ENCODE measurements at regions not wholly inside any gene's neighbourhood (a gene's known extent, or its start where the extent isn't known, plus 50 kb on each side); places are given as distances from the start of the nearest gene placed in this dataset.

DNA sequence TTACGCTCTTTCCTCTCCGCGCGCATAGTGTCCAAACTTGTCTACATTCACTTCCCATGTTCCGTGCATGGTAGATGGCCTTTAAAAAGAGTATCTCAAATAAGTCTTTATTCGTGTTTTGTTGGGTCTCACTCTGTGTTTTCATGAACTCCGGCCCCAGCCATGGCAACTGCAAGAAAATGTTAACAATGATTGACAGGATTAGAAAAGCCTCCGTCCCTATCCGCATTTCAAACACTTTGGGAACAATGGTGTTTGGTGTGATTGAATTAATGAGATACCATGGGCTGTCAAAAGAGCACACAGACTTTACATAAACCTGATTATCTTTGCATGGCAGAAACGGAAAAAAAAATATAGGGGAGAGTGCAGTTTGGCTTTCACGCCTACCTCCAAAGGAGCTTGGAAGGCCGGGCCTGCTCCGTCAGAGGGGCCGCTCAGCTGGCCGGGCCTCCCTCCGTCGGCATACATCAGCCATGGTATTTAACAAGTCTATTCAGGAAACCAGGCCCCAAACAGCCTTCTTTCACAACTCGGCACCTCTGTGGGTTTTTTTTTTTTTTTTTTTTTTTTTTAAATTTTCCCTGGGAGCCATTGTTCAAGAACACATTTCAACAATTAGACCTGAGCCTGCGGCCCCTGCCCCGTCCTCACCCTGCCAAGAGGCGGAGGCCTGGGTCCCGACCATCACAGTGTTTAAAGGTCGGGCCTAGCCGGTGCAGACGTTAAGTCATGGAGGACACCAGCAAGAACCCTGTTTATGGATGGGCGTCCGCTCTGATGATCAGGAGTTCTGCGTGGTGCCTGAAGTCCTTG lies 323.8 kb upstream of the IRX4 start:
- TF ChIP-seq CTCF (conservative IDR thresholded peaks at IDR 0.05; ENCODE audit: low read length) = no peak
- H3K4me3 ChIP-seq (ENCODE audit: low read length) = no peak overlapping the region
- no peak for DNase-seq (ENCODE audit: low read depth)

GRCh38 chr5:2205596-2206226 lies 323.0 kb upstream of the IRX4 start:
- no peak overlapping the region for H3K4me3 ChIP-seq (ENCODE audit: low read length)
- TF ChIP-seq CTCF (conservative IDR thresholded peaks at IDR 0.05; ENCODE audit: low read length) = no peak
- no peak for DNase-seq (ENCODE audit: low read depth)

DNA sequence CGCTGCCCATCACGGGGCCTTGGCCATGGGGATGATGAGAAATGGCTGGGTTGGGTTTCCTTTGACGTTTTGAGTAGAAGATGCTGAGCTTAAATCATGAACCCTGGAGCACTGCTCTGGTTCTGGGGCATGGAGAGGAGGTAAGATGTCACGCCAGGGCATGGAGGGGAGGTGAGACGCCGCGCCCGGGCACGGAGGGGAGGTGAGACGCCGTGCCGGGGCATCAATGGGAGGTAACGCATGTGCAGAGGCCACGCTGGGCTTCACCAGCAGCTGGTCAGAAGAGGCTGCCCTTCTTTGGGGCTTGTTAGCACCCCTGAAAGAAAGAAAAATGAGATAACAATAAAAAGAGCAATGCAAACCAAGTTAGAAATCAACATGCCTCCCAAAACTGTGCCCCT lies 322.5 kb upstream of the IRX4 start:
- no peak for DNase-seq (ENCODE audit: low read depth)

DNA sequence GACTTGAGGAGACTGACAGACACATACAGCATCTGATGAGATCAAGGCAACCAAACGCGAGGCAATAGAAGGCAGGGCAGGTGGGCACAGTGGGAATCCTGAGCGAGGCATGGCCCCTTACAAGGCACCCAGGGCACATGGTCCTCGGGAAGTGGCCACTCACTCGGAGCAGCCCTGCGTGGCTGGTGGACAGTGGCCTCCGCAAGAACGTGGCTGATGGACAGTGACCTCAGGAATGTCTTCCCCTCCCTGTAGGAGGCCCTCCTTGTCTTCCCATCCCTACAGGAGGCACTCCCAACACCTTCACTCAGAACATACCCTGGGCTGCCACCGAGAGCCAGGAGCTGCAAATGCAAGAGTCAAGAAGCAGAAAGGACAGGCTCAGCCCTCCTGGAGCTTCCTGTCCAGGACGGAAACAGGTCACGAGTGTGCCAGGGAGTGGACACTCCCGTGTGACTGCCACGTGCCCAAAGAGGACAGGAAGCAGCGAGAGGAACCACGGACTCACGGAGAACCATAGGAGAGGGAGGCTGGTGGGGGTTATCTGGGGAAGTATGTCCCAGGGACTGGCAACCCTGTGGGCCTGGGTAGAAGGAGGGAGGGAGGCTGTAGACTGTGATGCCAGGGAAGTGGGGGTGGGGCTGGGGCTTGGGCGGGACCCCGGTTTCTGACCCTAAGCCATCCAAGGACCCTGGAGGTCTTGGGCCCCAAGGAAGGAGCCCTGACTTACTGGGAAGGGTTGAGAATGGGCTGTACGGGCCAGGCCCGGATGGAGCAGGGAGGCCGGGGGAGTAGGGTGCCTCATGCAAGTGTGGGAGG lies 321.9 kb upstream of the IRX4 start:
- H3K4me3 ChIP-seq (ENCODE audit: low read length) = no peak overlapping the region
- TF ChIP-seq CTCF (conservative IDR thresholded peaks at IDR 0.05; ENCODE audit: low read length) = no peak
- no peak for DNase-seq (ENCODE audit: low read depth)

More for the DNA sequence above, 322.5 kb upstream of the IRX4 start:
- H3K4me3 ChIP-seq (ENCODE audit: low read length) = no peak overlapping the region
- TF ChIP-seq CTCF (conservative IDR thresholded peaks at IDR 0.05; ENCODE audit: low read length) = no peak

GRCh38 chr5:2203774-2204173 lies 321.0 kb upstream of the IRX4 start:
- DNase-seq (ENCODE audit: low read depth) = no peak
- no peak for TF ChIP-seq CTCF (conservative IDR thresholded peaks at IDR 0.05; ENCODE audit: low read length)
- no peak overlapping the region for H3K4me3 ChIP-seq (ENCODE audit: low read length)

DNA sequence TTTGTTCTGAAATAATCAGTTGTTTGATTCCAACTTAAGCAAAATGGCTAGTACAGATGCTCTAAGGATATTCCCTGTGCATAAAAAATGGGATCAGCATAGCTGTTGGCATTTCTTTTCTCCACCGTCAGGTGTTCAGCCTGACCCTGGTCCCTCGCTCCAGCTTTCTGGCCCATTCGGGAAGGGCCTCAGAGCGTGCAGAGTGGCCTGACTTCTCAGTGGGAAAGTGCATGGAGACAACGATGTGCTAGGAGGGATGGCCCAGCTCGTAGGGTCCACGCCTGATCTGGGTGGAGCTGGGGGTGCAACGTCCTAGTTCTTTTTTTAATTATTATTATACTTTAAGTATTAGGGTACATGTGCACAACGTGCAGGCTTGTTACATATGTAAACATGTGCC lies 319.1 kb upstream of the IRX4 start:
- no peak for DNase-seq (ENCODE audit: low read depth)
- no peak for TF ChIP-seq CTCF (conservative IDR thresholded peaks at IDR 0.05; ENCODE audit: low read length)
- no peak overlapping the region for H3K4me3 ChIP-seq (ENCODE audit: low read length)

Measured in AG10803 (cell line).